ENCODE measurements at regions not wholly inside any gene's neighbourhood (a gene's known extent, or its start where the extent isn't known, plus 50 kb on each side); places are given as distances from the start of the nearest gene placed in this dataset.

GRCh38 chr4:81528979-81529378 lies 57.3 kb upstream of the RASGEF1B start (continued):
- TF ChIP-seq NR2F1 (conservative IDR thresholded peaks at IDR 0.05) (no peak), CUX1 (IDR thresholded peaks at IDR 0.05; ENCODE audit: insufficient replicate concordance, low read depth, low read length) (no peak), MTA2 (IDR thresholded peaks at IDR 0.05; ENCODE audit: low read depth) (no peak), USF1 (IDR thresholded peaks at IDR 0.05; ENCODE audit: borderline replicate concordance, extremely low read length, insufficient read depth, low read depth, low read length) (no peak), HSF1 (IDR thresholded peaks at IDR 0.05; ENCODE audit: low read depth, low read length) (no peak)

Measured in GM12878 (cell line).